ENCODE measurements at regions not wholly inside any gene's neighbourhood (a gene's known extent, or its start where the extent isn't known, plus 50 kb on each side); places are given as distances from the start of the nearest gene placed in this dataset. TPM values are rescaled to one million over a fixed set of nuclear protein-coding genes. Genes with fewer than 3 reads are reported as not detected.

Small RNAs in the stretch of these regions (small RNA-seq; reads per million reads assigned to genes)
- gene AC134878.1 (ENCODE audit: insufficient read length, low read depth, low replicate concordance), result not detected
- not detected for gene AC140113.1 (ENCODE audit: insufficient read length, low read depth, low replicate concordance)
- gene AC140113.2 (ENCODE audit: insufficient read length, low read depth, low replicate concordance), result not detected
- gene AC140113.3 (ENCODE audit: insufficient read length, low read depth, low replicate concordance), result not detected
- gene AC140113.4 (ENCODE audit: insufficient read length, low read depth, low replicate concordance), result not detected
- not detected for gene ANKRD20A6P (ENCODE audit: insufficient read length, low read depth, low replicate concordance)

All from B cell (primary cell).